ENCODE measurements at regions not wholly inside any gene's neighbourhood (a gene's known extent, or its start where the extent isn't known, plus 50 kb on each side); places are given as distances from the start of the nearest gene placed in this dataset.

GRCh38 chr9:79470954-79471353 is 100.8 kb upstream of the TLE4 start:
- H3K27ac ChIP-seq = no peak overlapping the region
- TF ChIP-seq ZFX (IDR thresholded peaks at IDR 0.05) (no peak), CTCF (conservative IDR thresholded peaks at IDR 0.05) (no peak)

GRCh38 chr9:79471580-79472543 is 99.9 kb upstream of the TLE4 start:
- TF ChIP-seq CTCF (conservative IDR thresholded peaks at IDR 0.05) = peak; percentile 50
- TF ChIP-seq ZFX (IDR thresholded peaks at IDR 0.05) = no peak
- H3K27ac ChIP-seq = no peak overlapping the region

- no peak for TF ChIP-seq ZFX (IDR thresholded peaks at IDR 0.05)
- TF ChIP-seq CTCF (conservative IDR thresholded peaks at IDR 0.05) = no peak
- no peak overlapping the region for H3K27ac ChIP-seq
These were observed 98.1 kb upstream of the TLE4 start for GRCh38 chr9:79473704-79474103.

- H3K27ac ChIP-seq = no peak overlapping the region
- TF ChIP-seq CTCF (conservative IDR thresholded peaks at IDR 0.05) (no peak), ZFX (IDR thresholded peaks at IDR 0.05) (no peak)
These were observed 94.4 kb upstream of the TLE4 start for GRCh38 chr9:79477241-79477840.

GRCh38 chr9:79477955-79478771 is 93.6 kb upstream of the TLE4 start:
- TF ChIP-seq CTCF (conservative IDR thresholded peaks at IDR 0.05) (peak; percentile 29), ZFX (IDR thresholded peaks at IDR 0.05) (no peak)
- H3K27ac ChIP-seq = no peak overlapping the region

- H3K27ac ChIP-seq = no peak overlapping the region
- TF ChIP-seq CTCF (conservative IDR thresholded peaks at IDR 0.05) = no peak
- TF ChIP-seq ZFX (IDR thresholded peaks at IDR 0.05) = no peak
These were observed 91.1 kb upstream of the TLE4 start for GRCh38 chr9:79480639-79481038.
